GM23338 (cell line): ENCODE measurements at regions not wholly inside any gene's neighbourhood (a gene's known extent, or its start where the extent isn't known, plus 50 kb on each side); places are given as distances from the start of the nearest gene placed in this dataset.

Source experiments
- ATAC-seq: fragments of 200-7000 bp; cut with Tn5 transposase; 3 replicates; pipeline ENCODE4 v1.9.1; 2020
- DNase-seq: peaks from one replicate; pipeline ENCODE4 v3.0.0-alpha.2; 2015; ENCODE audit warnings: low spot score
- H2AFZ ChIP-seq: fragments of 200-600 bp; sonication (generic); 2 replicates; pipeline ENCODE4 v1.8.0; 2016; ENCODE audit warnings: antibody characterized with exemption, mild to moderate bottlenecking, moderate library complexity
- H3F3A ChIP-seq: fragments of 200-600 bp; sonication (generic); replicated peaks from 2 replicates; pipeline ENCODE4 v1.8.0; 2017; ENCODE audit warnings: antibody characterized with exemption, mixed run types, low read depth
- H3K27ac ChIP-seq: fragments of 200-600 bp; sonication (generic); 2 replicates; pipeline ENCODE4 v1.6.1; 2016; ENCODE audit warnings: low read depth
- H3K27me3 ChIP-seq: fragments of 200-600 bp; sonication (generic); 2 replicates; pipeline ENCODE4 v1.8.0; 2016; ENCODE audit warnings: mild to moderate bottlenecking, mixed run types, moderate library complexity; ENCODE audit not compliant: insufficient read depth
- H3K36me3 ChIP-seq: fragments of 200-600 bp; sonication (generic); 2 replicates; pipeline ENCODE4 v1.8.0; 2016; ENCODE audit warnings: mild to moderate bottlenecking; ENCODE audit not compliant: insufficient read depth
- H3K4me1 ChIP-seq: fragments of 200-600 bp; sonication (generic); 2 replicates; pipeline ENCODE4 v1.8.0; 2016; ENCODE audit warnings: mild to moderate bottlenecking, moderate library complexity; ENCODE audit not compliant: insufficient read depth
- H3K4me2 ChIP-seq: fragments of 200-600 bp; sonication (generic); 2 replicates; pipeline ENCODE4 v1.7.1; 2017; ENCODE audit warnings: mixed run types
- H3K4me3 ChIP-seq: fragments of 200-600 bp; sonication (generic); 2 replicates; pipeline ENCODE4 v1.6.1; 2016; ENCODE audit warnings: mixed run types
- H3K79me2 ChIP-seq: fragments of 200-600 bp; sonication (generic); replicated peaks from 2 replicates; pipeline ENCODE4 v1.8.0; 2017; ENCODE audit warnings: mild to moderate bottlenecking; ENCODE audit not compliant: insufficient read depth
- H3K9me2 ChIP-seq: fragments of 200-600 bp; sonication (generic); 2 replicates; pipeline ENCODE4 v1.8.0; 2017; ENCODE audit not compliant: insufficient read depth
- H4K20me1 ChIP-seq: fragments of 200-600 bp; sonication (generic); replicated peaks from 2 replicates; pipeline ENCODE4 v1.8.0; 2017; ENCODE audit warnings: mild to moderate bottlenecking; ENCODE audit not compliant: insufficient read depth
- H3K27ac Mint-ChIP-seq: 2 replicates; pipeline ENCODE4 v1.8.0; 2020; ENCODE audit warnings: inconsistent platforms, mild to moderate bottlenecking, moderate library complexity, mixed read lengths
- H3K27me3 Mint-ChIP-seq: 3 replicates; pipeline ENCODE4 v1.8.0; 2022; ENCODE audit warnings: low read depth, mild to moderate bottlenecking, moderate library complexity, mixed read lengths, inconsistent platforms; ENCODE audit not compliant: insufficient read depth, poor library complexity
- H3K36me3 Mint-ChIP-seq: 3 replicates; pipeline ENCODE4 v1.8.0; 2021; ENCODE audit warnings: low read depth, mild to moderate bottlenecking, inconsistent platforms, moderate library complexity, mixed read lengths
- H3K4me1 Mint-ChIP-seq: 3 replicates; pipeline ENCODE4 v1.8.0; 2020; ENCODE audit warnings: mild to moderate bottlenecking, inconsistent platforms, mixed read lengths
- H3K4me3 Mint-ChIP-seq: 3 replicates; pipeline ENCODE4 v1.8.0; 2021; ENCODE audit warnings: moderate library complexity, mild to moderate bottlenecking, inconsistent platforms, mixed read lengths
- H3K9me3 Mint-ChIP-seq: 3 replicates; pipeline ENCODE4 v1.8.0; 2020; ENCODE audit warnings: moderate library complexity, mild to moderate bottlenecking, inconsistent platforms, mixed read lengths
- CREB1 ChIP-seq: fragments of 250-450 bp; sonication (Bioruptor Pico); IDR thresholded peaks from 2 replicates; pipeline ENCODE4 v1.5.0; 2020; ENCODE audit warnings: low read depth, mild to moderate bottlenecking, moderate library complexity
- EZH2 ChIP-seq: fragments of 200-600 bp; sonication (generic); IDR thresholded peaks from one replicate; pipeline ENCODE4 v1.8.0; 2017; ENCODE audit warnings: antibody characterized with exemption, mild to moderate bottlenecking, low read depth; ENCODE audit not compliant: unreplicated experiment
- EZH2phosphoT487 ChIP-seq: fragments of 200-600 bp; sonication (generic); IDR thresholded peaks from one replicate; pipeline ENCODE4 v1.8.1; 2018; ENCODE audit warnings: antibody characterized with exemption; ENCODE audit not compliant: unreplicated experiment
- JUNB ChIP-seq: IDR thresholded peaks from one replicate; pipeline ENCODE4 v1.6.1; 2016; ENCODE audit warnings: antibody characterized with exemption; ENCODE audit not compliant: unreplicated experiment
- NANOG ChIP-seq: IDR thresholded peaks from 2 replicates; pipeline ENCODE4 v1.6.1; 2016; ENCODE audit warnings: antibody characterized with exemption, borderline replicate concordance
- POLR2AphosphoS5 ChIP-seq: IDR thresholded peaks from 2 replicates; pipeline ENCODE4 v1.6.1; 2016; ENCODE audit warnings: antibody characterized with exemption, low read depth
- STAT1 ChIP-seq: IDR thresholded peaks from one replicate; pipeline ENCODE4 v1.6.1; 2016; ENCODE audit warnings: antibody characterized with exemption; ENCODE audit not compliant: unreplicated experiment
- ZNF114 ChIP-seq: fragments of 250-450 bp; sonication (Bioruptor Pico); IDR thresholded peaks from 2 replicates; pipeline ENCODE4 v1.5.0; 2020; ENCODE audit warnings: mild to moderate bottlenecking, moderate library complexity
- ZNF331 ChIP-seq: fragments of 250-450 bp; sonication (Bioruptor Pico); IDR thresholded peaks from 2 replicates; pipeline ENCODE4 v1.5.0; 2020; ENCODE audit warnings: low read depth, mild to moderate bottlenecking, moderate library complexity
- TF ChIP-seq, protein P1 (sequence below): IDR thresholded peaks from one replicate; pipeline ENCODE4 v1.6.1; 2018; ENCODE audit warnings: antibody characterized with exemption; ENCODE audit not compliant: unreplicated experiment
- TF ChIP-seq, protein P2 (sequence below): IDR thresholded peaks from 2 replicates; pipeline ENCODE4 v1.6.1; 2016; ENCODE audit warnings: antibody characterized with exemption

DNA sequence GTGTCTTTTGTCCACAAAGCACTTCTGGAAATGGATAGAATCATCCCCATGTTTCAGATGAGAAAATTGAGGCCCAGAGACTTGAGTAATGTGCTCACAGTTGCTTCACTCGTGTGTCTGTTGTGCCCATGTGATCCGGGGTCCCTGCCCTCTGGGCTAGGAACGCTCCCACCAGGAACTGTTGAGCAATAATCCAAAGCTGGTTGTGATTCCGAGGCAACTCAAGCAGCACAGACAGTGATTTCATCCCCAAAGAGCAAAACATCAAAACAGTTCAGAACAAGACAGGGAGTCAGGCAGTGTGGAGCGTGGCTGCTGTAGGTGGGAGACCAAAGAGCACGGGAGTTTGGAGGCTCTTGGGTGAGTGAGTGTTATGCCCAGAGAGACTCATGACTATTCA, 205.0 kb upstream of the ASIC2 start:
- Histone ChIP-seq H3K27me3 (no peaks in the 10 kb centered on the region), H3F3A (no peaks in the 10 kb centered on the region), H3K4me1 (no peaks in the 10 kb centered on the region), H3K27ac (no peak overlapping the region), H3K4me3 (no peak overlapping the region), H4K20me1 (no peaks in the 10 kb centered on the region), H3K9me2 (no peaks in the 10 kb centered on the region), H2AFZ (no peak overlapping the region), H3K79me2 (no peaks in the 10 kb centered on the region), H3K4me2 (no peak overlapping the region), H3K36me3 (no peaks in the 10 kb centered on the region)
- Mint-ChIP-seq H3K27ac (no peak overlapping the region), H3K4me1 (no peaks in the 10 kb centered on the region), H3K27me3 (peaks cover 6% of the 10 kb centered on the region), H3K4me3 (no peak overlapping the region), H3K9me3 (no peaks in the 10 kb centered on the region), H3K36me3 (no peaks in the 10 kb centered on the region)
- TF ChIP-seq EZH2 (no peak), EZH2phosphoT487 (no peak), NANOG (no peak), ZNF331 (CRISPR knock-in tag) (no peak), ZNF114 (CRISPR knock-in tag) (no peak), JUNB (no peak), CREB1 (CRISPR knock-in tag) (no peak), STAT1 (no peak)
- TF ChIP-seq, protein P1, sequence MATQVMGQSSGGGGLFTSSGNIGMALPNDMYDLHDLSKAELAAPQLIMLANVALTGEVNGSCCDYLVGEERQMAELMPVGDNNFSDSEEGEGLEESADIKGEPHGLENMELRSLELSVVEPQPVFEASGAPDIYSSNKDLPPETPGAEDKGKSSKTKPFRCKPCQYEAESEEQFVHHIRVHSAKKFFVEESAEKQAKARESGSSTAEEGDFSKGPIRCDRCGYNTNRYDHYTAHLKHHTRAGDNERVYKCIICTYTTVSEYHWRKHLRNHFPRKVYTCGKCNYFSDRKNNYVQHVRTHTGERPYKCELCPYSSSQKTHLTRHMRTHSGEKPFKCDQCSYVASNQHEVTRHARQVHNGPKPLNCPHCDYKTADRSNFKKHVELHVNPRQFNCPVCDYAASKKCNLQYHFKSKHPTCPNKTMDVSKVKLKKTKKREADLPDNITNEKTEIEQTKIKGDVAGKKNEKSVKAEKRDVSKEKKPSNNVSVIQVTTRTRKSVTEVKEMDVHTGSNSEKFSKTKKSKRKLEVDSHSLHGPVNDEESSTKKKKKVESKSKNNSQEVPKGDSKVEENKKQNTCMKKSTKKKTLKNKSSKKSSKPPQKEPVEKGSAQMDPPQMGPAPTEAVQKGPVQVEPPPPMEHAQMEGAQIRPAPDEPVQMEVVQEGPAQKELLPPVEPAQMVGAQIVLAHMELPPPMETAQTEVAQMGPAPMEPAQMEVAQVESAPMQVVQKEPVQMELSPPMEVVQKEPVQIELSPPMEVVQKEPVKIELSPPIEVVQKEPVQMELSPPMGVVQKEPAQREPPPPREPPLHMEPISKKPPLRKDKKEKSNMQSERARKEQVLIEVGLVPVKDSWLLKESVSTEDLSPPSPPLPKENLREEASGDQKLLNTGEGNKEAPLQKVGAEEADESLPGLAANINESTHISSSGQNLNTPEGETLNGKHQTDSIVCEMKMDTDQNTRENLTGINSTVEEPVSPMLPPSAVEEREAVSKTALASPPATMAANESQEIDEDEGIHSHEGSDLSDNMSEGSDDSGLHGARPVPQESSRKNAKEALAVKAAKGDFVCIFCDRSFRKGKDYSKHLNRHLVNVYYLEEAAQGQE: no peak
- TF ChIP-seq, protein P2, sequence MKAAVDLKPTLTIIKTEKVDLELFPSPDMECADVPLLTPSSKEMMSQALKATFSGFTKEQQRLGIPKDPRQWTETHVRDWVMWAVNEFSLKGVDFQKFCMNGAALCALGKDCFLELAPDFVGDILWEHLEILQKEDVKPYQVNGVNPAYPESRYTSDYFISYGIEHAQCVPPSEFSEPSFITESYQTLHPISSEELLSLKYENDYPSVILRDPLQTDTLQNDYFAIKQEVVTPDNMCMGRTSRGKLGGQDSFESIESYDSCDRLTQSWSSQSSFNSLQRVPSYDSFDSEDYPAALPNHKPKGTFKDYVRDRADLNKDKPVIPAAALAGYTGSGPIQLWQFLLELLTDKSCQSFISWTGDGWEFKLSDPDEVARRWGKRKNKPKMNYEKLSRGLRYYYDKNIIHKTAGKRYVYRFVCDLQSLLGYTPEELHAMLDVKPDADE: no peak
- ATAC-seq: no peak
- DNase-seq: no peak

DNA sequence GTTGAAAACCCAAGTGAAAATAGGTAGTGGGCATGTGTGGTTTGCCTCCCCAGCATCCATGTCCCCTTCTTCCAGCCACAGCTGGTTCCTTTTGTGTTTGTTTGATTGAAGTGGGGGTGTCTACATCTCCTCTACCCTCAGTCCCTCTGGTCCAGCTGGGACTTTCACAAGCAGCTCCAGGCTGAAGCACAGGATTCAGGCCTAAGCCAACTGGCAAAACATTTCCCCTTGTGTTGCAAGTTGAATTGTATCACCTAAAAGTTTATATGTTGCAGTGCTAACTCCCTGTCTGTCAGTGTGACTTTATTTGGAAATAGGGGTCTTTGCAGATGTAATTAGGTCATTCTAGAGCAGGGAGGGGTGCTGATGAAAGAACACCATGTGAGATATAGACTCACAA, 205.9 kb upstream of the ASIC2 start:
- Mint-ChIP-seq H3K9me3 (no peaks in the 10 kb centered on the region), H3K27ac (no peak overlapping the region), H3K36me3 (no peaks in the 10 kb centered on the region), H3K4me3 (no peak overlapping the region), H3K27me3 (peaks cover 4% of the 10 kb centered on the region), H3K4me1 (no peaks in the 10 kb centered on the region)
- Histone ChIP-seq H4K20me1 (no peaks in the 10 kb centered on the region), H3K9me2 (no peaks in the 10 kb centered on the region), H3K27me3 (no peaks in the 10 kb centered on the region), H3F3A (no peaks in the 10 kb centered on the region), H3K4me3 (no peak overlapping the region), H3K27ac (no peak overlapping the region), H3K79me2 (no peaks in the 10 kb centered on the region), H3K36me3 (no peaks in the 10 kb centered on the region), H3K4me2 (no peak overlapping the region), H2AFZ (no peak overlapping the region), H3K4me1 (no peaks in the 10 kb centered on the region)
- TF ChIP-seq ZNF114 (CRISPR knock-in tag) (no peak), POLR2AphosphoS5 (no peak), ZNF331 (CRISPR knock-in tag) (no peak), STAT1 (no peak), CREB1 (CRISPR knock-in tag) (no peak)
- TF ChIP-seq, protein P2: no peak
- TF ChIP-seq, protein P1: no peak
- ATAC-seq: no peak
- DNase-seq: no peak
